SH-SY5Y (cell line): ENCODE measurements at regions not wholly inside any gene's neighbourhood (a gene's known extent, or its start where the extent isn't known, plus 50 kb on each side); places are given as distances from the start of the nearest gene placed in this dataset.

Source experiments
- GATA2 ChIP-seq: IDR thresholded peaks from 2 replicates; pipeline ENCODE4 v1.6.1; 2011; ENCODE audit warnings: mild to moderate bottlenecking, low read depth, low read length
- GATA3 ChIP-seq: IDR thresholded peaks from 2 replicates; pipeline ENCODE4 v1.6.1; 2011; ENCODE audit warnings: low read depth, mild to moderate bottlenecking, low read length, moderate library complexity

DNA sequence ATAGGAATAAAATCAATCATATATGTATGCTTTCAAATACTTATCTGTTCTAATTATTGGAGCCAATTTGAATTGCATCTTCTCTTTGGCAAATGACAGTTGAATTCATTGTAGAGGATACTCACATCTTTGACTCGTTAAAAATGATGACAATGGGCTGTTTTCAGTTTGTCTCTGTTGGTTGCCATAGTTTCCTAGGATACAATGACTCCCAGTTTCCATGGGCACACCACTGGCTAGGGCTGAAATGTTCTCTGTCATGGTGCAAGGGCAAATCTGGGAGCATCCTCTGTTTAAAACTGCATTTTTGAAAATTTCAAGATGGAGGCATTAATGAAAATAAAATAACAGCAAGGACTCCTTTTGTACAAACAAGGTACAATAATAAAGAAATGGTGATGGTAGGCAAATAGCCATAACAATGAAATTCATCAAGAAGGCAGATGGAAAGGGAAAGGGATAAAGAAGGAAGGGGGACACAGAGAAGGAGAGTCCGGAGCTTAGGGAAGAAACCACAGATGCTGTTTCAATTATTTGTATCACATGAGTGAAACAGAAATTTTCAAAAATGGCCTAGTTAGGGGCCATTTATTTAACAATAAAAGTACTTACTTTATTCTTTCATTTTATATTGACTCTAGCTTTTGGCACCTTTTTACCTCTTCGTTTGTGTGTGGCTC is 378.8 kb upstream of the SEMA6A start:
- TF ChIP-seq GATA2 (no peak), GATA3 (no peak)
